ACHN (cell line): ENCODE measurements at regions not wholly inside any gene's neighbourhood (a gene's known extent, or its start where the extent isn't known, plus 50 kb on each side); places are given as distances from the start of the nearest gene placed in this dataset.
"Not testable (repeated sequence)": the region's sequence is repeated elsewhere in the genome, so short reads cannot be mapped to it uniquely, and the experiment has no call there.

Source experiments
- DNase-seq: peaks from one replicate; pipeline ENCODE4 v3.0.0-alpha.2; 2015
- in situ Hi-C: cut with HindIII; loops from 2 replicates; pipeline ENCODE4 v1.10.0; 2017; ENCODE audit warnings: low sequenced_read_pairs, low pct_ligation_motif_present, low pct_unique_long_range_greater_than_20kb

- no peak for DNase-seq
- in situ Hi-C loops: no loop called here
These were observed 383.6 kb upstream of the GYPC start for GRCh38 chr2:126272401-126272800.

- in situ Hi-C loops: no loop called here
- no peak for DNase-seq
These were observed 380.9 kb upstream of the GYPC start for GRCh38 chr2:126275098-126275497.

- DNase-seq, in situ Hi-C loops: not testable (repeated sequence)
These were observed 379.7 kb upstream of the GYPC start for GRCh38 chr2:126276268-126276667.

GRCh38 chr2:126288362-126288761, 367.6 kb upstream of the GYPC start:
- in situ Hi-C loops: no loop called here
- DNase-seq: no peak

- in situ Hi-C loops, DNase-seq: not testable (repeated sequence)
These were observed 362.0 kb upstream of the GYPC start for GRCh38 chr2:126293962-126294361.

- DNase-seq: no peak
- in situ Hi-C loops: no loop called here
These were observed 356.4 kb upstream of the GYPC start for GRCh38 chr2:126299469-126299976.

- in situ Hi-C loops: no loop called here
- DNase-seq: no peak
These were observed 355.6 kb upstream of the GYPC start for GRCh38 chr2:126300348-126300747.

- in situ Hi-C loops: no loop called here
These were observed 353.9 kb upstream of the GYPC start for GRCh38 chr2:126302043-126302442.

GRCh38 chr2:126303113-126303512, 352.8 kb upstream of the GYPC start:
- in situ Hi-C loops: no loop called here
- DNase-seq: no peak

More at GRCh38 chr2:126302043-126302442, 353.9 kb upstream of the GYPC start:
- no peak for DNase-seq

GRCh38 chr2:126304154-126304553, 351.8 kb upstream of the GYPC start:
- in situ Hi-C loops: no loop called here
- DNase-seq: no peak

GRCh38 chr2:126306539-126306938, 349.4 kb upstream of the GYPC start:
- in situ Hi-C loops: no loop called here
- DNase-seq: no peak

GRCh38 chr2:126307740-126308139, 348.2 kb upstream of the GYPC start:
- in situ Hi-C loops: no loop called here
- DNase-seq: no peak

- in situ Hi-C loops: no loop called here
- no peak for DNase-seq
These were observed 346.8 kb upstream of the GYPC start for GRCh38 chr2:126309185-126309584.

- no peak for DNase-seq
- in situ Hi-C loops: no loop called here
These were observed 343.4 kb upstream of the GYPC start for GRCh38 chr2:126312579-126312978.

GRCh38 chr2:126315828-126316227, 340.1 kb upstream of the GYPC start:
- in situ Hi-C loops: no loop called here
- DNase-seq: no peak

- in situ Hi-C loops: no loop called here
- peak; percentile 10 for DNase-seq
These were observed 338.0 kb upstream of the GYPC start for GRCh38 chr2:126317790-126318431.

- in situ Hi-C loops: no loop called here
- no peak for DNase-seq
These were observed 333.6 kb upstream of the GYPC start for GRCh38 chr2:126322342-126322741.

- in situ Hi-C loops: no loop called here
- no peak for DNase-seq
These were observed 330.8 kb upstream of the GYPC start for GRCh38 chr2:126325202-126325601.

GRCh38 chr2:126329173-126329572, 326.8 kb upstream of the GYPC start:
- in situ Hi-C loops: no loop called here
- no peak for DNase-seq

GRCh38 chr2:126342457-126342856, 313.5 kb upstream of the GYPC start:
- in situ Hi-C loops: no loop called here
- DNase-seq: no peak

- in situ Hi-C loops: no loop called here
- no peak for DNase-seq
These were observed 312.8 kb upstream of the GYPC start for GRCh38 chr2:126343136-126343535.
